Common myeloid progenitor, CD34-positive (primary cell): ENCODE measurements at regions not wholly inside any gene's neighbourhood (a gene's known extent, or its start where the extent isn't known, plus 50 kb on each side); places are given as distances from the start of the nearest gene placed in this dataset.

Experiments used
- CTCF ChIA-PET: fragments of 350-600 bp; sonication (Branson Sonifier 250); formaldehyde crosslinking; loops from one replicate; lab custom pipeline; 2021; ENCODE audit warnings: antibody characterized with exemption; lab: Charles Lee
- POLR2A ChIA-PET: fragments of 350-600 bp; sonication (Branson Sonifier 250); formaldehyde crosslinking; loops from one replicate; lab custom pipeline; 2021; ENCODE audit warnings: antibody characterized with exemption; lab: Charles Lee
- DNase-seq, 3 donors: peaks; one replicate each; pipeline versions ENCODE4 v3.0.0 to v3.0.0-alpha.2; 2013
- H3K27ac ChIP-seq, 2 experiments: 1 replicate in 1 of 2; 2 replicates in 1 of 2; pipeline ENCODE4 v1.7.0; 2013; ENCODE audit warnings: inconsistent platforms in 2 of 2, low read length in 2 of 2, mild to moderate bottlenecking in 2 of 2, low read depth in 1 of 2, moderate library complexity in 1 of 2; ENCODE audit not compliant: severe bottlenecking in 2 of 2, insufficient read depth in 1 of 2, poor library complexity in 1 of 2
- H3K27me3 ChIP-seq, 5 experiments: replicated peaks in 2 of 5; 1 replicate in 3 of 5; 2 replicates in 2 of 5; pipeline versions ENCODE4 v1.6.1 to v1.7.0; 2013; ENCODE audit warnings: low read length in 4 of 5, mild to moderate bottlenecking in 2 of 5, moderate library complexity in 2 of 5, inconsistent platforms in 1 of 5; ENCODE audit not compliant: insufficient read depth in 5 of 5, control insufficient read depth in 4 of 5
- H3K36me3 ChIP-seq, 4 experiments: 1 replicate in 2 of 4; 2 replicates in 2 of 4; pipeline versions ENCODE4 v1.6.1 to v1.7.0; 2013; ENCODE audit warnings: low read length in 3 of 4, control low read depth in 1 of 4, mild to moderate bottlenecking in 1 of 4; ENCODE audit not compliant: control insufficient read depth in 4 of 4, insufficient read depth in 4 of 4
- H3K4me1 ChIP-seq, 4 experiments: 1 replicate in 3 of 4; 2 replicates in 1 of 4; pipeline versions ENCODE4 v1.6.1 to v1.7.1; 2013; ENCODE audit warnings: low read length in 3 of 4, mild to moderate bottlenecking in 3 of 4, control low read depth in 1 of 4, inconsistent platforms in 1 of 4, moderate library complexity in 1 of 4; ENCODE audit not compliant: control insufficient read depth in 4 of 4, insufficient read depth in 4 of 4; ENCODE audit errors: control extremely low read depth in 1 of 4
- H3K4me3 ChIP-seq, 7 experiments: 1 replicate in 4 of 7; 2 replicates in 3 of 7; pipeline versions ENCODE4 v1.5.1 to v1.7.0; 2013; ENCODE audit warnings: mild to moderate bottlenecking in 7 of 7, low read length in 6 of 7, moderate library complexity in 6 of 7, inconsistent platforms in 2 of 7, low read depth in 2 of 7, control low read depth in 1 of 7; ENCODE audit not compliant: insufficient read depth in 4 of 7, control insufficient read depth in 1 of 7; ENCODE audit errors: extremely low read depth in 1 of 7
- H3K9me3 ChIP-seq, 5 experiments: 1 replicate in 4 of 5; 2 replicates in 1 of 5; pipeline versions ENCODE4 v1.6.1 to v1.7.1; 2013; ENCODE audit warnings: low read length in 4 of 5, mild to moderate bottlenecking in 2 of 5, inconsistent platforms in 1 of 5, low read depth in 1 of 5, moderate library complexity in 1 of 5; ENCODE audit not compliant: control insufficient read depth in 4 of 5, insufficient read depth in 2 of 5; ENCODE audit errors: control extremely low read depth in 1 of 5
- WGBS: methylation state at CpG from one replicate; pipeline ENCODE4 v1.1.5; 2013; ENCODE audit not compliant: insufficient coverage; 5-methylcytosine and 5-hydroxymethylcytosine counted together

GRCh38 chr14:39488600-39488999 lies 56.4 kb upstream of the FBXO33 start:
- POLR2A ChIA-PET = no interaction called here
- CTCF ChIA-PET = interaction anchor here (0.9 to 1.0 kb wide), 2 partner anchors 10 to 261 kb away, joined by 3 to 4 read pairs; no protein-coding TSS in a partner anchor

DNA sequence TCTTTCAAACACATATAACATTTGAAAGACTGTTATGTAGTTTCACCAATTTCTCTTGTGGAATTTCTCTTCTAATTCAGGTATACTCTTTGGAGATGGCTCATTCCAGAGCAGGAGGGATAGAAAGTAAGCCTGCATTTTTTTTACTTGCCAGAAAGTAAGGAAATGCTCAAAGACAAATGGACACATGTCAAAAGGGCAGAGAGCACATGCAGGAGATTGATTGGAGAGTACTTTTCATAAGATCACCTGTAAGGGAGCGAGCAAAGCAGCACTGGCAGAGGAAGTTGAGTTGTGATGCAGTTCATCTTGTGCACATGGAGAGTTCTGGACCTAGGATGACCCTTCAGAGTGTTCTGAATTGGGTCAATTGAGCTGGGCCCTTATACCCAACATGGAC lies 51.4 kb upstream of the FBXO33 start:
- 100% methylated on average over 1 of the region's 1 CpG for WGBS
- Histone ChIP-seq H3K27me3 (no peaks in the 10 kb centered on the region), H3K4me1 (no peaks in the 10 kb centered on the region), H3K36me3 (no peaks in the 10 kb centered on the region), H3K27ac (no peak overlapping the region), H3K4me3 (no peak overlapping the region), H3K9me3 (no peaks in the 10 kb centered on the region)
- CTCF ChIA-PET = interaction anchor here (0.7 kb wide), 1 partner anchor 14 kb away, joined by 3 read pairs; no protein-coding TSS in a partner anchor
- POLR2A ChIA-PET = no interaction called here
- no peak for DNase-seq

More at GRCh38 chr14:39488600-39488999, 56.4 kb upstream of the FBXO33 start:
- H3K4me3 ChIP-seq = no peak overlapping the region
- no peaks in the 10 kb centered on the region for H3K27me3 ChIP-seq
- no peak overlapping the region for H3K27ac ChIP-seq
- WGBS = 100% methylated on average over 1 of the region's 1 CpG
- H3K9me3 ChIP-seq = no peaks in the 10 kb centered on the region
- no peak for DNase-seq
- no peaks in the 10 kb centered on the region for H3K36me3 ChIP-seq
- no peaks in the 10 kb centered on the region for H3K4me1 ChIP-seq
